ENCODE measurements at regions not wholly inside any gene's neighbourhood (a gene's known extent, or its start where the extent isn't known, plus 50 kb on each side); places are given as distances from the start of the nearest gene placed in this dataset.
"Not testable (repeated sequence)": the region's sequence is repeated elsewhere in the genome, so short reads cannot be mapped to it uniquely, and the experiment has no call there.

DNA sequence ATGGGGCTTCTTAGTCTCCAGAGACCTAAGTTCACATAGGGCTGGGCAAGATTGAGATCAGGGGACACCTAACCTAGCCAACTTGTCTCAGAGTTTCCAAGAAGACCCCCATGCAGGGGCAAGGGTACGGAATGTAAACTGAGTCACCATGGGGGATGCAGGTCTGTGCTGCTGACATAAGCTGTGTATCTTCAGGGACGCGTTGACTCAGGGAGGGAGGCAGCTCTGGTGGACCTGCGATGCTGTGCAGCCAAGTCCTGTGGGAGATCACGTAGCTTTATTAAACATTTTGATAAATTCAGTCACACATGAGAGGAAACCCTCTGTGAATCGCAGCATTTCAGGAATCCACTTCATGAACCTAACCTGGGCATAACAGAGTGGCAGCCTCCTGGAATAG, 216.0 kb downstream of the ANKRD30B start:
- no peak for DNase-seq

DNA sequence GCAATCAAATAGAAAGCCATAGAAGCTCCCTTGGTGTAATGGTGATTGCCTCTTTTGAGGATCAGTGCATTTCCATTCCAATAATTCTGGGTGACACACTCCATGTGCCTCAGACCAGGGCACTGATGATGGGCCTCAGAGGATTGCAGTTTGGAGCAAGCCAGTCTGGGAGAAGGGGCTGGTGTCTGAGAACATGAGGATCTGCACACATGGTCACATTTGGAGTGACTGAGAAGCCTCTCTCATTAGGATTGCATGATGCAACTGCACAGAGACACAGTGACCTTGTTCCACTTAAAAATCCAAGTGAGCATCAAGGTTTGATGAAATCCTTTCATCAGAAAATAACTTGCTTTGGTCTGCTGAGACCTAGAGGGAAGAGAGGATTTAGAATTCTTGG, 216.4 kb downstream of the ANKRD30B start:
- no peak for DNase-seq

DNA sequence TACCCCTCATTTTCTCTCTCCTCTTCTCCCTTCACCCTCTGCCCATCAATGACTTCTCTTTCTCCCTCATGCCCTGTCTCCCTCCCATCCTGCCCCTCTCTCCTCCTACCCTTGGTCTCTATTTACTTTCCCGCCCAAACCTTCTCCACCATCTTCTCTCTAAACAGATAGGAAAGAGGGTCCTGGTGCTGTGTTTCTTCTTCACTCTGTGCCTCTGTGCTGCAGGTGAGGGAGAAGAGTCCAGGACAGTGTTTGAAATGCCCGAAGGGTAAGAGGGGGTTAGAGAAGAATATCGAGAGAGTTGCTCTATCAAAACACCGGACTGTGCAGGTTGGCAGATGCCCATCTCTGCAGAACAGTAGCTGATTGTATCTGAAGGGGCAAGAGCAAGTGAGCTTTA, 217.0 kb downstream of the ANKRD30B start:
- DNase-seq: not testable (repeated sequence)

DNA sequence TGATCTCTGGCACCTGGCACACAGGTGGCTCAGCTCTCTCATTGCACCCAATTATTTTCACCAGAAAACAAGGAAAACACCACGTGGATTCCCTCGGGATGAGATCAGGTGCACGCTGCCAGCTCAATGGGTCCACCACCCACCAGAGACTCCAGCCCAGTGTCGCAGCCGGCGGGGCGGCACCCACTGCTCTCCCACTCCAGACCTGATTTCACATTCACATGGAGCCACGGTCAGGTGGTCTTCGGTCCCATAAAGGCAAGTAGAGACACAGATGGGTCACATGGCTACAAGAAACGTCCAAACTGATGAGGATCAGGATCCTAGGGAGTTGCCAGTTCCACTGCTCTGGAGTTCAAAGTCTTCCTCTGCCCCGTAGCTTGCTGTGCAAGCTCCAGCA, 217.6 kb downstream of the ANKRD30B start:
- no peak for DNase-seq

DNA sequence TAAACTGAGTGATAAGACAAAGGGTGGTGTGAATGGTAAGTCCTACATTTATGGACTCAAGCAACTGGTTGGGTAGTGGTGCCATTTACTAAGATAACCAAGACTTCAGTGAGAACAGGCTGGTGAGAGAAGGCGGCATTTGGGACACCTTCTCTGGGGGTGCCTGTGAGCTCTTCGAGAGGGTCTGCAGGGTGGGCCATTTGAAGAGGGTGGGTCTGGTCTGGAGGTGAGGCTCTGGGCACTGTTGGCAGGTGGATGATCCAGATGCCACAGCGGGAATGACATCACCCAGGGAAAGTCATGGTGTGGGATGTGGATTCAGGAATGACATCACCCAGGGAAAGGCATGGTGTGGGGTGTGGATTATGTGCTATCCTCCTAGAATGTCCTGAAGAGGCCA, 219.3 kb downstream of the ANKRD30B start:
- DNase-seq: not testable (repeated sequence)

DNA sequence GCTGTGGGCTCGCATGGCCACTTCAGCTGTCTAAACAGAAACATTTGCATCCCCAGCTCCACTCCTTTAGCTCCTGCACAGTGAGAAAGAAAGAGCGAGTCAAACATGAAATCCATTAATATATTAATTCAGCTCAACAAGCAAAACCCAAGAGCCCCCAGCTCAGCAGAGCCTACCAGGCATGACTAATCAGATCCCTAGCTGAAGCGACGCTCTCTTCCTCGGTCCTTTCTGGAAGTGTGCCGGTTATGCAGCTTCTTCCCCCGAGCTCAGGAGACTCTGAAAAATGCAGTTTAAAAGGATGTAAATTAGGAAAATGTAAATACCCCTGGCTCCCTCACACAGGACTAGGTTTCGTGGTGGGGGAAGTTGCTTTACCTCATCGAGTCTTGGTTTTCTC, 221.5 kb downstream of the ANKRD30B start:
- peak; percentile 76 for DNase-seq

DNA sequence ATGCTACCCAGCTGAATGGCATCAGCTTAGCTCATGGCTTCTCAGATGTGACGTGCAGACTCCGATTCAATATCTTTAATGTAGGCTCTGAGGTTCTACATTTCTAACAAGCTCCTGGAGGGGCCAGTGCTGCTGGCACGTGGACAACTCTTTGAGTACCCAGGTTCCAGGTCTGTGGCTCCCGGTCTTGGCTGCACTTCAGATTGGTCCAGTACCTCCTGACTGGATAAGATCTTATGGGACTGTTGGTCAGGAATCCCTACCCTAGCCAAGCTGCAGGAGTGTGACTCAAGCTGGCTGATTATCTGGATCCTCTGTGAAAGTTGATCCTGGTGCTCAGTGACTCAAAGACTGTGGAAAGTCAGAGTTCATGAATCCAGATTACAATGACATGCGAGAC, 222.1 kb downstream of the ANKRD30B start:
- DNase-seq: no peak

DNA sequence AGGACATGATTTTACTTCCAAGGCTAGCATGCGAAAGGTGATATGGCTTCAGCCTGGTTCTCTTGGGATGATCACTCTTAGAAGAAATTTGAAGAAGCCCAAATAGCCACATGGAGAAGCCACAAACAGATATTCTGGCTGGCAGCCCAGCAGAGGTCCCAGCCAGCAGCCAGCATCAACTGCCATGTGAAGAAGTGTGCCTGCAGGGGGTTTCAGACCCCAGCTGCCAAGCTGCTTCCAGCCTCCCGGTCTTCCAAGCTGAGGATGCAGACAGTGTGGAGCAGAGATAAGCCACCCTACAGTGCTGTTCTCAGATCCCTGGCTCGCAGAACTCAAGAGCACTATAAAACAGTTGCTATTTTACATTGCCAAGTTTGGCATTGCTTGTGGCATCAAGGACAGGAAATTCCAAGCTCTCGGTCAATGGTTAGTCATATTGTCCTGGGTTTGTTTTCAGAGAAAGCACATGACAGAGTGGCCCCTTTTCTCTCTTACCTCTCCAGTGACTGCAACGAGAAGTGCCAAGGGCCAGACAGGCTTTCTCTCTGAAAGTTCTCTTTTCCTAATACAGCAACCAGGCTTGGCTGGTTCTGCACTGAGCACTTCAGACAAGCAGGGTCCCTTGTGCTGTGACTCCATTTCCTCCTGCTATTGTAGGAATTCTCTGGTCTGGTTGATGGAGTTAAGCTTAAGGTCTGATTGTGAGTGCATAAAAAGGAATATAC, 223.7 kb downstream of the ANKRD30B start:
- no peak for DNase-seq

DNA sequence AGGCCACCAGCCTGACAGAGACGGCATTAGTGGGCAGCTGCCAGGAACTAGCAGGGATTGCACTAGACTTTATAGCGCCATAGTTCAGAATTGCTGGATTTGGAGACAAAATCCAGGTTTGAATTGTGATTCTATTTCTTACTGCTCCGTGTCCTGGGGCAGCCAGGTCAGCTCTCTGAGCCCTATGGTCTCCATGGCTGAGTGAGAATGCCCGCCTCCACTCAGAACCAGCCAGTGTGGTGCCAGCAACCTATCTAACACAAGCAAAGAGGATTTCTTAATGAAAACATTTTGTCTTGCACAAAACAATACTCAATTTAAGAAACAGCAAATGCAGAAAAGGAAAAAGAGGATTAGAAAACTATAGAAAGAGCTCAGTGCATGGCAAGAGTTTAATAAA, 225.4 kb downstream of the ANKRD30B start:
- DNase-seq: not testable (repeated sequence)

DNA sequence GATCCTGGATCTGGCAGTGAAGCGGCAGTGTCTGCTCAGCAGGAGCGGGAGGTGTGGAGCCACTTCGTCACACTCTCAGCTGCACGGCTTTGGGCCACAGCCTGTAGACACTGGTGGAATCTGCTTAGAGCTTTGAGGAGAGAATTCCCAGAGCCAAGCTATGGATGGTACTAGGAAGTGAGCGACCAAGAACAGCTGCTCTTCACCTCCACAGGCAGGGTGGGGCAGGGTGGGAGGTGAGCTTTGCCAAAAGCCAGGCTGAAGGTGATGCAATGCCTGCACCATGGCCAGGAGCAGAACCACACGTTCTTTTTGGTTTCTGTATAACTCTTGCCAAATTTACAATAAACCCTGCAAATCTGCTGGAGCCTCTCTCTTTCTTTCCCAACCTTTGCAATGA, 226.1 kb downstream of the ANKRD30B start:
- no peak for DNase-seq

DNA sequence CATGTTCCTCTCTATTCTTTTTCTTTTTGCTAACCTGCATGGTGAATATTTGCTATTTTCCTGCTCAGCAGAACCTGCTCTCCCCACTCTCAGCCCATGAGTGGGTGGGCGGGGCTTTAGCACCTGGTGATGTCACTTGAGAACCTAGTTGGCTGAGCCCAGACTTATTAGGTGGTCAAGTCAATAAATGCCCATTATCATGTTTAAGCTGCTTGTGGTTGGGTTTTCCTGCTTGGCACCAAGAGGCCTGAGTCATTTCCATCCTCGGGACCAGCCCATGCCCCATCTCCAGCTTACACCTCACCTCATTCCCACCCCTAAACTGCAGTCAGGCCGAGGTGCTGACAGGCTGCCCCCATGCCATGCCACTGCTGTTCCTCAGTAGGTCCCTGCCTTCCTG, 226.6 kb downstream of the ANKRD30B start:
- DNase-seq: no peak

DNA sequence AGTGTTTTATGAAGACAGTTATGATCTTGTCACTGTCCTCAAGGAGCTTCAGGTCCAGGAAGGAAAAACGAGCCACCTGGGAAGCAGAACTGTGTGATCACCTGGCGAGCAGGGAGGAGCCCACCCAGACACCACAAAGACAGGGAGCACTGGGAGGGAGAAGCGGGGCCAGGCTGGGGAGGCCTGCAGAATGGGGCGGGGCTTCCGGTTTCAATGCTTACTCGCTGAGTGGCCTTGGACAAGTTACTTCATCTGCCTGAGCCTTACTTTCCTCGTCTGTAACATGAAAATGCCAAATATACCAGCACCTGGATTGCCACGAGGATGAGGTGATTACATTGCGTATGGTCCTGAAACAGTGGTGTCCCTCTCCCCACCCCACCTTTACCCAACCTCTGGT, 227.5 kb downstream of the ANKRD30B start:
- no peak for DNase-seq

DNA sequence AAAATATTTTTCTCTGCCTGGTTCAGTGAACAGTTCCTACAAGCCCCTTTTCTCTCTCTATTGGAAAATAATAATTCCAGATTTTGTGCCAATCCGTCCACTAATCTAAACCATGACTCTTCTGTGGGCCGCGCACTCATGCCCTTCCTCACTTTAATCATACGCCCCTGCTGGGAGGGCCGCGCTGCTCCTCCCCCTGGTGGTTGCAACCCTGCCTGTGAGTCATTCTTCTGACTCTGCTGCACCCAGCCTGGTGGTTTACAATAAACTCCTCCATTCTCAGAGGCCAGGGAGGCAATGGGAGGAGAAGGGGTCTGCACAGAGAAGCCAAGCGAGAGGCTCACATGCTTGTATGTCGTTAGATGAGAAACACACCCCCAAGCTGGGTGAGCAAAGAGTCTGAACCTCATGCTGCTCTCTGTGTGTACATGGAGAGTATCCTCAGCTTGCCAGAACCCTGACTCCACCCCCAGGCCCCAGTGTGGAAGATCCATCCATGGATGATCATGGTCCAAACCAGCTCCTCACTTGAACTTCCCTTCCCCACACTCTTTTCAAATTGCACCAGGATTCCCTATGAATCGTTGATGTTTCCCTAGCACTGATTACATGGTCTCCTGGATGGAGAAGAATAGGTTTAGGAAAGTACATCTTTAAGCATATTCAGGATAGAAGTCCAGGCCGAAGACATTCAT, 228.9 kb downstream of the ANKRD30B start:
- DNase-seq: no peak

DNA sequence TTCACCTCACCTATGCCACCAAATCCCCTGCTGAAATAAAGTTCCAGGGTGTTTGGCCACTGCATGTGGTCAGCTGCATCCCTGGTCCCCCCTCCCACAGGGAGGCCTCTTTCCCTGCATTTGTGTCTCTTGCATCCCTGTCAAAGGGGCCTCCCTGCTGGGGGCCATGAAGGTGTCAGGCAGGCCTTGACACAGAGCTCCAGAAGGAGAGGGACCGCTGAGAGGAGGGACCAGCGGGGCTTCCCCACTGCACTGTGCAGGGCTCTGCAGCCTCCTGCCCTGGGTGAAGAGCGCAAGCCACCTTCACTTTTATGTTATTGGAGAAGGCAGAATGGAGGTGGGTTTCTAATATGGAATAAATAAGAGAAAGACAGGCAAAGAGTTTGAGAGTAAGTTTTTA, 230.2 kb downstream of the ANKRD30B start:
- no peak for DNase-seq

DNA sequence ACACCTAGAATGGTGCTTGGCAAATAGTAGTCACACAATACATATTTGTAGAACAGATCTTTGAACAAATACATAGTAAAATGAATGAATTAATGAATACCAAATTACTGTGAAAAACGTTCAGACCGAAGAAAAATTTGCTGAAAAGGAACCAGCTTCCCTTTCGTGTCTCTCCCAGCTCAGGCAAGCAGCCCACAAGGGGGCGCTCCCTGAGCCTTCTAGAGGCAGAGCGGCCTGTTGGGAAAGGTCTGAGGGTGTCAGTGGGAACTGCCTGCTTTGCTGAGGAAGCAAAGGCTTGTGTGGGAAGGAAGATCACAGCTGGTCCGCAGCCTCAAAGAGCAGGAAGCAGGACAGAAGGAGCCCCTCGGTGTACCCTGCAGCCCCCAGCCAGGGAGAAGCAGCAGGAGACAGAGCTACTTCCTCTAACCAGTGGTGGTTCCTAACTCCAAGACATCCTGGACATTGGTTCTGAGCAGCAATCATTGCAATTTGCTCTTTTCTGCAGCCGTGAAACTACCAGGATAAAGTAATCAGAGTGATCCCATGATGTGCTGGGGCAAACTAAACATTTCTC, 231.1 kb downstream of the ANKRD30B start:
- no peak for DNase-seq

DNA sequence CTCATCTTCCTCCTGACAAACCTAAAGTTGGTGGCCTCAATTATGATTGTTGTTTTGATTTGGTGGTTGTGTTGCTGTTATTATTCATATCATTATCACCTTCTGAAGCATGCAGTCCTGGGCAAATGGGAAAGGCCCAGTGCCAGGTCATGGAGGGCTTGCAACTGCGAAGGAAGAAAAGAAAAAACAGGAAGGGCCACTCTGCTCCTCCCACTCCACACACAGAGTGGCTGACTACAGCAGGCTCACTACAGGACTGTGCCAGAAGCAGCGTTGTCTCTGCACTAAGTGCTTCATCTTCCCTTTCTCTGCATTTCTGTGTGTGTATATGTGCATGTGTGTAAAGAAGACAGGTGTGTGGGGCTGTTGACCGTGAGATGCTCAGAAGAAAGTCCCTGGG, 231.9 kb downstream of the ANKRD30B start:
- no peak for DNase-seq

DNA sequence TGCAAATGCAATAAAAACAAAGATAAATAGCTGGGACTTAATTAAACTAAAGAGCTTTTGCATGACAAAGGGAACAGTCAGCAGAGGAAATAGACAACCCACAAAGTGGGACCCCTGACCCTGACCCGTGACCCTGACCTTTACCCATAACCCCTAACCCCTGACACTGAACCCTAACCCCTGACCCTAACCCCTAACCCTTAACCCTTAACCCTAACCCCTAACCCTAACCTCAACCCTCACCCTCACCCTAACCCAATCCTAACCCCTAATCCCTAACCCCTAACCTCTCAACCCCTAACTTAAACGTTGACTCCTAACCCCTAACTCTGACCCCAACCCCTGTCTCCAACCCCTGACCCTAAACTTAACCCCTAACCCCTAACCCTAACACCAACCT, 236.6 kb downstream of the ANKRD30B start:
- not testable (repeated sequence) for DNase-seq

DNA sequence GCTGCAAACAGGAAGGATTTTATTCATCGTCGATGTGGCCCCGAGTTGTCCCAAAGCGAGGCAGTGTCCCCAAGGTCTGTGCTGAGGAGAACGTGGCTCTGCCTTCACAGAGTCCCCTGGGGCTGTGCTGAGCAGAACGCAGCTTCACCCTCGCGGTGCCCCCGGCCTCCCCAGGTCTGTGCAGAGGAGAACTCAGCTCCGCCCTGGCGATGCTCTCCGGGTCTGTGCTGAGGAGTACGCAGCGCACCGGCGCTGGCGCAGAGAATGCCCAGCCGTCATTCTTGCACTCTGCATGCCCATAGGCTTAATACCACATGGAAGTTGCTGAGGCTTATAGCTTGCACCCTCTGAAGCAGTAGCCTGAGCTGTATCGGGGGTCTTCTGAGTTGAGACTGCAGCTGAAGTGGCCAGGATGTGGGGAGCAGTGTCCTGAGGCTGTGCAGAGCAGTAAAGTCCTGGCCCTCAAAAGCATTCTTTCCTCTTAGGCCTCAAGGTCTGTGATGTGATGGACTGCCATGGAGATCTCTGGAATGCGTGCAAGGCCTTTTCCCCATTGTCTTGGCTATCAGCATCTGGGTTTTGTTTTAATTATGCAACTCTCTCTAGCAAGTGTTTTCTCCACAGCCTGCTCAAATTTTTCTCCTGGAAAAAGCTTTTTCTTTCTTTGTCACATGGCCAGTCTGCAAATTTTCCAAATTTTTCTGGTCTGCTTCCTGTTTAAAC, 237.5 kb downstream of the ANKRD30B start:
- not testable (repeated sequence) for DNase-seq

DNA sequence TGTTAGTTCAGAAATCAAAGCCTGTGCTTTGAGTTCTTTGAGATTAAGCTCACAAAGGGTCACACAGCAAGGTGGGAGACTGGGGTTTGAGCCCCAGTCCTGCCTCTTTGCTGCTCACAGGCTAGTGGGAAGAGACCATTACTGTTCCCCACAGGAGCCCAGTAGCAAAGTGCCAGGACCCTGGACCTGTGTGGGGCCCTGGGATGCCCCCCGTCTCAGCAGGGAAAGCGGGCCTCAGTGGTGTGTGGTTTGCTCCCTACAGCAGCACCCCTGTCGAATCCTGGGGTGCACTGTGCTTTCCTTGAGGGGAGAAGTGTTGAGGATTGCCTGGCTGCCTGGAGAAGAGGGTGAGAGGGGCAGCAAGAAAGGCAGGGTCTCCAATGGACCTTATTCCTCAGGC, 239.4 kb downstream of the ANKRD30B start:
- not testable (repeated sequence) for DNase-seq

DNA sequence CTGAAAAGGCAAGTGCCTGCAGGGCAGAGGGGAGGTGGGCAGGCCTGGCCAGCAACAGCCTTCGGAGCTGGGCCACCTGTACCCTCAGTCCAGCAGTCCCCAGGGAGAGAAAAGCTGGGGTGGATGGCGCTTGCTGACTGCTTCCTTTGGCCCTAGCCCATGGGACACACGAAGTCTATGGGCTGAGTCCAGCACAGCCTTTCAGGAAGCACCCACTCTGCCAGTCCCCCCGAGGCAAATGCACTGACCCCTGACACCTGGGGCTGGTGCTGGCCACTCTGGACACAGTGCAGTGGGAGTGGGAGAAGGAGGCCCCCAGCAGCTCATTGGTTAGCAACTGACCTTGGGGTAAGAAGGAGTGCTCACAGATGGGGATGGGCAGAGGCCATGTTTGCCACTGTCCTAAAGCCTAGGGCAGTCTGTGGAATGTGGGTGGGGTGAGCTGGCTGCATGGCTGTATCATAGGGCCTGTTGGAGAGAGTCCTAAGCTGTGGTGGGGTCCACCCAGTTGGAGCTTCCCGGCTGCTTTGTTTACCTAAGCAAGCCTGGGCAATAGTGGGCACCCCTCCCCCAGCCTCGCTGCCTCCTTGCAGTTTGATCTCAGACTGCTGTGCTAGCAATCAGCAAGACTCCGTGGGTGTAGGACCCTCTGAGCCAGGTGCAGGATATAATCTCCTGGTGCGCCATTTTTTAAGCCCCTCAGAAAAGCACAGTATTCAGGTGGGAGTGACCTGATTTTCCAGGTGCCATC, 240.2 kb downstream of the ANKRD30B start:
- DNase-seq: not testable (repeated sequence)

DNA sequence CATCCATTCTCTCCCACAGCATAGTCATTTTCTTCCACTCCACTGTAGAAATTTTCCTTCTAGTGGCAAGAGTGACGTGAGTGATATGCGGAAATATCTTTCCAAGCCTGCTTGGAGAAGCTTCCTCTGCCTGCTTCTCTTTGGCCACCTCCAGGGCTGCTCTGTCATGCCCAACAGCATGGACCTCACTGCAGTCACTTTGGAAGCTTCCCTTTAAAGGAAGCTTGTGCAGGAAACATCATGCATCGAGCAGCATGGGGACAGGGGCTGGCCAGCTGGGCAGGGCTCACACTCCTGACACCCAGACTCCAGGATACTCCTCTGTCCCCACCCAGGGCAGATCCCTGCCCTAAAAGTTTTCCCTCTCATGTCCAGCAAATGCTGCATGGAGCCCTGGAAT, 241.6 kb downstream of the ANKRD30B start:
- not testable (repeated sequence) for DNase-seq

DNA sequence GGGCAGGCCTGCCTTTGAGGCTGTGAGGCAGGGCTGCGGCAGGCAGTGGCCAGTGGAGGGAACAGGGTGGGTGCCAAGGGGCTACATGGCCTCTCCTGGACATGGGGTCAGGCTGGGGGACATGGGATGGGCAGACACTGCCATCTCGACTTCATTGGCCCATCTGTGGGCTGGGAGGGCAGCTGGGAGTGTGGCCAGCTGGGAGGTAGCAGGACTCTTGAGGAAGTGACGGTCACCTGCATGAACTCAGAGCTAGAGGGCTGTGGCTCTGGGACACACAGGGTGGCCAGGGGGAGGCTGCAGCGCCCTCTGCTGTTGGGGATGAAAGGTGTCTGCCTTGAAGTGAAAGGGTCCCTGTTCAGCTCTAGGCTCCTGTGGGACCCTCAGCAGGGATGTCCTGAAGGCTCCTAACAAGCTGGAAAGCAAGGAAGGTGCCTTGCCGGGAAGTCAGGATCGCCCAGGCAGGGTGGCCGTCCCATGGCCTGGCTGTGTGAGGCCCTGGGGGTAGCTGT, 244.0 kb downstream of the ANKRD30B start:
- not testable (repeated sequence) for DNase-seq

DNA sequence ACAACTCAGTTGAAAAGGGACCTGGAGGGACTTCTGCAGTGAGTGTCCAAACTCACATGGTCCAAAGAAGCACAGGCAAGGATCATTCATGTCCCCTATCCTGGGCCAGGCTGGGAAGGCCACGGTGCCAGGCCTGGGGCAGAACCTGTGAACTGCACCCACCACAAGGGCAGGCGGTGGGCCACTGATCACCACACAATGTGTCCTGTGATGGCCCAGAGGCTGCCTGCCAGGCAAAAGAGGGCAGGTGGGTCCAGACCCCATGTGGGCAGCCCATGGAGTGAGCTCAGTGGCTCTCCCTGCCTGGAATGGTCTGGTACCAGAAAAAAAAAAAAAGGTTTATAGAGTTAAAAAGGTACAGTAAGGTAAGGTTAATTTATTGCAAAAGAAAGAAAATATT, 244.8 kb downstream of the ANKRD30B start:
- not testable (repeated sequence) for DNase-seq
